ENCODE measurements at regions not wholly inside any gene's neighbourhood (a gene's known extent, or its start where the extent isn't known, plus 50 kb on each side); places are given as distances from the start of the nearest gene placed in this dataset.

DNA sequence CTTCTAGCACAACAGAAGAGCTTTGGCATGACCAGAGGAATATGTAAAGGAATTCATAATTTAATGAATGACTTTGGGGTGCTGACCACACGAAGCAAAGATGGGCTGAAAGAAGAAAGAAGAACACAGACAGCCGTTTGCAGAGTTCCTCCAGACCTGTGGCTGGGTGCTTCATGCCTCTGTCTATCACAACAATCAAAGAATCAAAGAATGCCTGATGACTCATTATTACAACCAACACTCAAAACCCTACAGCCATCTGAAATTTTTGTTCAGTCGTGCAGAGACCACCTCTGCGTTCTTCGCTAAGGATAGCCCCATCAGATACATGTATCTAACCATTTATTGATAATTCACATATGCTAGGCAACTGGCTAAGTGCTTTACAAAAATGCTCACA lies 129.0 kb upstream of the PRICKLE2 start:
- no peak for DNase-seq (ENCODE audit: low spot score)

DNA sequence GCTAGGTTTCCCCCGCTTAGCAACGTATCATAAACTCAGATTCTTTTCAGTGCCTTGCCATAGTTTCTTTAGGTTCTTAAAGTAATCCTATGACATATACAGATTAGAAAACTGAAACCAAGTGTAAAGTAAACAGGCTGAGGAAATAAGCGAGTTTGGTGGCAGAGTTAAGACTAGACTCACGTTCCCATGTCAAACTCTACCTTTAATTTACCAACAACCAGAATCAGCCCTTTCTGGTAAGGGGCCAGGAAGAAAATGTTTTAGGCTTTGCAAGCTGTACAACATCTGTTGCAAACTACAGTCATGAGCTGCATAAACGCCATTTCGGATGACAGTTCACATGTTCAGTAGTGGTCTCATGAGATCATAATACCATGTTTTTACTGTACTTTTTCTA lies 128.0 kb upstream of the PRICKLE2 start:
- DNase-seq (ENCODE audit: low spot score), result no peak

GRCh38 chr3:64352639-64352992 lies 127.3 kb upstream of the PRICKLE2 start:
- DNase-seq (ENCODE audit: low spot score), result no peak

- no peak for DNase-seq (ENCODE audit: low spot score)
Observed at GRCh38 chr3:64351713-64352638, 126.7 kb upstream of the PRICKLE2 start.

GRCh38 chr3:64349551-64349950 lies 124.3 kb upstream of the PRICKLE2 start:
- DNase-seq (ENCODE audit: low spot score), result no peak

GRCh38 chr3:64345371-64345770 lies 120.1 kb upstream of the PRICKLE2 start:
- DNase-seq (ENCODE audit: low spot score), result no peak

DNA sequence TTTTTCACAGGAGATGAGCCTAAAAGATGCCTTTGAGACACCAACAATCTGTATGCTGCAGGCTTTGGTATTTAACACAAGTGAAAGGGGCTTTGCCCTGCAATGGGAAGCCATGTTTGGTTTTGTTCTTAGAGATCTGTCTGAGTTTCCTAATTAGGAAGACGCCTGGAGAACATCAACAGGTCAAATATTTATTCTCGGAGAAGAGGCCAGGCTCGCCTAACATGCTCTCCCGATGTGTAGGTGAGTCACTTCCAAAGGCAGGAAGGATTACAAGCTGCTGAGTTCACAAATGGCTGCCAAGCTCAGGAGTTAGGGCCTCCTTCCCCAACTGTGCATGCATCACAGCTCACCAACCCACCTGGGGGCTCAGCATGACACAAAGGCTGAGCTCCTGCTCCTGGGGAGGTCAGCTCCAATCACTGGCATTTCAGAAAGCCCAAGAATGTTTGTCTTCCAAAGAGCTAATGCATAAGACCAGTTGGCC lies 119.5 kb upstream of the PRICKLE2 start:
- DNase-seq (ENCODE audit: low spot score), result peak; percentile 64

GRCh38 chr3:64343689-64344430 lies 118.6 kb upstream of the PRICKLE2 start:
- no peak for DNase-seq (ENCODE audit: low spot score)

DNA sequence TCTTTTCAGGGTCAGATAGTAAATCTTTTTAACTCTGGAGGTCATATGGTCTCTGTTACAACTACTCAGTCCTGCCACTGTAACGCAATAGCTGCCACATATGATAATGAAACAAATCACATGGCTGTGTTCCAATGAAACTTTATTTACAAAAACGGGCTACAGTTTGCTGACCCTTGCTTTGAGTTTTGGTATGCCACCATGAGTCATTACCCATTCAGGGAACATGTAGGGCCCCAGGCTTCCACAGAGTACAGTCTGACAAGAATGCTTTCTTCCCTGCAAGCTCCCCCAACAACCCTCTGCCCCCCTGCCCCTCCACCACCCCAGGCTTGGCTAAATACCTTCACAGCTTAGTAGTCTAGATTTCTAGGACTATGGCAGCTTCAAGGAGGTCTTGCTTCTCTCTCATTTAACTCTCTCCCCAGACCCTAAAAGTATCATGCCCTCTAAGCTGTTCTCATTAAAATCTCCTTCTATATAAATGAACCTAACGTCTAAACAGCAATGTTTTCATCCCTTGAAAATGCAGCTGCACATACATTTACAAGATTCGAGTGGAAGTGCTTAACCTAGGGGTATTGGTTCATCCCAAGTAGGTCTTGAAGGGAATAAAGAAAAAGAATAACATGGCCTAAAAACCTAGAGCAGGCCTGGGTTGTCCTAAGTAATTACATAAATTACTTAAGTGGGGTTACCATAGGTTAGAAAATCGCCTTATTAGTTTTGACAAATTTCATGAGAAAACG lies 117.8 kb upstream of the PRICKLE2 start:
- peak; percentile 55 for DNase-seq (ENCODE audit: low spot score)

GRCh38 chr3:64341296-64341695 lies 116.0 kb upstream of the PRICKLE2 start:
- DNase-seq (ENCODE audit: low spot score), result peak; percentile 33

GRCh38 chr3:64340641-64341101 lies 115.4 kb upstream of the PRICKLE2 start:
- DNase-seq (ENCODE audit: low spot score), result no peak

DNA sequence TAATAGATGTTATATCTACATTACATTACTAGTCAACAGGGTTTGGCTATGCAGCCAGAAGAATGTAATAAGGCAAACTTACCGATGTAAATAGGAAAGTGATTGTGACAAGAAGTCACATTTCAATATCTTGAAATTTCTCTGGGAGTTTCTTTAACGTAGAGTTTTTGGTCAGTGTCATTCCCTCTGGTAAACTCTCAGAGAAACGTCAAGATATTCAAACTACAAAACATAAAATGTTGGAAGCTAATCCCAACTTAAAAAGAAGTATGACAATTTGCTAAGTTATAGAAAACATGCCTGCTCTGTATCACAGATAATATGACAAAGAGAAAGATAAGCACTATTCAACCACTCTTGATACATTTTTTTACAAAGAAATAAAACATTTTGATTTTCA lies 111.2 kb upstream of the PRICKLE2 start:
- no peak for DNase-seq (ENCODE audit: low spot score)

GRCh38 chr3:64332459-64333350 lies 107.4 kb upstream of the PRICKLE2 start:
- no peak for DNase-seq (ENCODE audit: low spot score)

- DNase-seq (ENCODE audit: low spot score), result no peak
Observed at GRCh38 chr3:64331605-64332004, 106.3 kb upstream of the PRICKLE2 start.

- no peak for DNase-seq (ENCODE audit: low spot score)
Observed at GRCh38 chr3:64329037-64329436, 103.8 kb upstream of the PRICKLE2 start.

DNA sequence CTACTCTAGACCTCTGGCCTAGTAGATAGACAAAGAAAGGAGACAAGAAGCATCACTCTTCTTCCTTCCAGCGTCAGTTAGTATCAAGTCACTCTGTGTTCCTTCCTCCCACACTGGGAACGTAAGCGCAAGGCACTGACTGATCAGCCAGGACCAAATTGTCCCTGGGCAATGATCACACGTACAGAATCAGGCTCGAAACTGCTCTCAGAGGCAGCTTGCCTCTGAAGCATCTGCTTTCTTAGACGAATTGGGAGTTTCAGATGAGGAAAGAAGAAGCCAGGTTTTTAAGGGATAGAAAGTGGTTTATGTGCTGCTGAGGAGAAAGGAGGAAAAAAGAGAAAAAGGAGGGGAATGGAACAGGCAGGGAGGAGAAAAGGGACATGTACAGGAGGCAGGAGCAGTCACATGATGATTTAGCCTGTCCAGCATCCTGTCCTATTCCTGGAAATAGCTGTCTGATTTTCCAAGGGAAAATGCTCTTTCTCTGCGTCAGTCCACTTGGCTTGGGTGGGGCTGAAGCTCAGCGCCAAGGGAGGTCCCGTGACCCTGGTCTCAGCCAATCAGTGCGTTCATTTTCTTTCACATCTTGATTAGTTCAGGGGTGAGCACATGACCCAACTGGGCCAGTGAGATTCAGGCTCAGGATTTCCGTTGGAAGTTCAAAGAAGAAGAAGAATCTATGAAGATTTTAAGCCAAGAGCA lies 102.0 kb upstream of the PRICKLE2 start:
- no peak for DNase-seq (ENCODE audit: low spot score)

GRCh38 chr3:64321747-64322146 lies 96.5 kb upstream of the PRICKLE2 start:
- no peak for DNase-seq (ENCODE audit: low spot score)

GRCh38 chr3:64319391-64319790 lies 94.1 kb upstream of the PRICKLE2 start:
- peak; percentile 37 for DNase-seq (ENCODE audit: low spot score)

- DNase-seq (ENCODE audit: low spot score), result no peak
Observed at GRCh38 chr3:64318668-64319271, 93.5 kb upstream of the PRICKLE2 start.

- no peak for DNase-seq (ENCODE audit: low spot score)
Observed at GRCh38 chr3:64318001-64318400, 92.7 kb upstream of the PRICKLE2 start.

Measured in iPS-NIHi11 (cell line).